ENCODE measurements at regions not wholly inside any gene's neighbourhood (a gene's known extent, or its start where the extent isn't known, plus 50 kb on each side); places are given as distances from the start of the nearest gene placed in this dataset.

DNA sequence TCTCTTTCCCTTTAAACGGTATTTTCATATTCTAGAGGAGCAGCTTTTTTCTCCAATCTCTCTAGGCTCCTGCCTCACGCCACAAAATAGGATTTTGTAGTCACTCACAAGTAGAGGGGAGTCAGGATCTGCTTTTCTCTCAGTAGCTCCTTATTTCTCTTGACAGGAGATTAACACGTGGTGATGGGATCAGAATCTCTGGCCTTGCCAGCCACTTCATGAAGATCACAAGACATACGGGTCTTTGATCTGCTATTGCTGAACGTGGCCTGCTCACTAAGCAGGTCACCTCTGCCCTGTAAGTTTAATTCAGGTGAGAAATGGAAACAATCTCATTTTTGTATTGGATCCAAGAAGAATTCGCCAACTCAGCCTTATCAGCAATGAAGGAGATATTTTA is 257.5 kb downstream of the DIRAS2 start:
- H3K9me3 ChIP-seq (ENCODE audit: control insufficient read depth in 2 of 2, low read length in 2 of 2) = no peaks in the 10 kb centered on the region
- H3K9ac ChIP-seq (ENCODE audit: low read depth in 1 of 2, low read length in 2 of 2) = no peak overlapping the region
- no peaks in the 10 kb centered on the region for H3K4me1 ChIP-seq (ENCODE audit: control insufficient read depth in 2 of 2, insufficient read depth in 2 of 2, low read length in 2 of 2)
- no peaks in the 10 kb centered on the region for H3K36me3 ChIP-seq (ENCODE audit: control insufficient read depth in 2 of 2, insufficient read depth in 2 of 2, low read length in 2 of 2)
- H3K4me3 ChIP-seq (ENCODE audit: low read length in 2 of 2) = no peak overlapping the region
- no peak overlapping the region for H3K27ac ChIP-seq (ENCODE audit: low read depth in 2 of 2, low read length in 2 of 2)
- H3K27me3 ChIP-seq (ENCODE audit: control insufficient read depth in 2 of 2, insufficient read depth in 2 of 2, low read length in 2 of 2) = peaks cover 0 to 2% of the 10 kb centered on the region in 2 donors

DNA sequence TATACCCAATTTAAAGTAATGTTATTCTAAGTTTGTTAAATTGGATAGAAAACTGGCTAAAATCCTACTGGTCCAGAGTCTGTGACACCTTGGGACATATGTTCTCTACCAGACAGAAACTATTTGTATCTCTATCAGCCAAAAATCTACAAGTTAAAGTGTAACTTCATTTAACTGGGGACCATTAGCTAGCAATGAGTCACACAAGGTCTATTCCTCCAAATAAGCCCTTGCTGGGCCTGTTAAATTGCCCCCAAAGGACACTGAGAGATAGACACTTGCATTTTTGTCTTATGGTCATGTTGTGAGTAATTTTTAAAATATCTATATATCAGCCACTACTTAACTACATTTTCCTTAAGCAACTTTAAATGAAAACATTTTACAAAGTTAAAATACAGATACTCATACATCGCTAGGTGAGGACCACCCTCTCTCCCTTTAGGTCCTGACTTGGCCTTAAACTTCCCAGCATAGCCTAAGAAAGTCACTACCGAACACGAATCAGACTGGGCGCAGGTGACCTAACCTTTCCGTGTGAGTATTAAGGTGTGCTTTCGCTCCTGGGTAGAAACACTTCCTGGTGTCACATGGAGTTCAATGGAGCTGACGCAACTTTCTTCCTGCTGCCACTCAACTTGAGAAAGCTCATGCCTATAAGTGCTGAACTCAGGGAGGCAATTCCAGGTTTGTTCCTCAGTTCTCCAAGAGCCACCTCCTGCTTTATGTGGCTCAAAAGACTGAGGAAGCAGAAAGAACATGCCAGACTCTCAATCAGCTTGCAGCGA is 249.1 kb downstream of the DIRAS2 start:
- H3K9ac ChIP-seq (ENCODE audit: low read depth in 1 of 2, low read length in 2 of 2) = no peak overlapping the region
- H3K27me3 ChIP-seq (ENCODE audit: control insufficient read depth in 2 of 2, insufficient read depth in 2 of 2, low read length in 2 of 2) = no peaks in the 10 kb centered on the region
- no peaks in the 10 kb centered on the region for H3K36me3 ChIP-seq (ENCODE audit: control insufficient read depth in 2 of 2, insufficient read depth in 2 of 2, low read length in 2 of 2)
- no peaks in the 10 kb centered on the region for H3K4me1 ChIP-seq (ENCODE audit: control insufficient read depth in 2 of 2, insufficient read depth in 2 of 2, low read length in 2 of 2)
- no peaks in the 10 kb centered on the region for H3K9me3 ChIP-seq (ENCODE audit: control insufficient read depth in 2 of 2, low read length in 2 of 2)
- H3K27ac ChIP-seq (ENCODE audit: low read depth in 2 of 2, low read length in 2 of 2) = no peak overlapping the region
- H3K4me3 ChIP-seq (ENCODE audit: low read length in 2 of 2) = no peak overlapping the region

DNA sequence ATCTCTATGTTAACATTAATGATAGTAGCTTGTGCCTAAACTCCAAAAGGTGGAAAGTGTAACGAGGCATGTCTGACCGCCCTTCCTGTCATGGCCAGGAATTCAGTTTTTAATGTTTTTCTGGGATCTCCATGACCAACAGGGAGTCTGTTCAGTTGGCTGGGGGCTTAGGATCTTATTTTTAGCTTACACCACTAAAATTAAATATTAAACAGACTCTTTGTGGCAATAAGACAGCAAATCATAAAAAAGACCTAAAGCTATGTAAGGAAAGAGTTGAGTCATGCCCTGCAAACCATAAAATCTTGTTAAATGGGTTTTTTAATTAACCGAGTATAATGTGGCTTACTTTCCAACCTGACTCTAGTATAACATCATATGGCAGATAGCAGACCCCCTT is 247.8 kb downstream of the DIRAS2 start:
- Histone ChIP-seq H3K9ac (ENCODE audit: low read depth in 1 of 2, low read length in 2 of 2) (no peak overlapping the region), H3K27ac (ENCODE audit: low read depth in 2 of 2, low read length in 2 of 2) (no peak overlapping the region), H3K36me3 (ENCODE audit: control insufficient read depth in 2 of 2, insufficient read depth in 2 of 2, low read length in 2 of 2) (no peaks in the 10 kb centered on the region), H3K27me3 (ENCODE audit: control insufficient read depth in 2 of 2, insufficient read depth in 2 of 2, low read length in 2 of 2) (no peaks in the 10 kb centered on the region), H3K9me3 (ENCODE audit: control insufficient read depth in 2 of 2, low read length in 2 of 2) (no peaks in the 10 kb centered on the region), H3K4me1 (ENCODE audit: control insufficient read depth in 2 of 2, insufficient read depth in 2 of 2, low read length in 2 of 2) (no peaks in the 10 kb centered on the region), H3K4me3 (ENCODE audit: low read length in 2 of 2) (no peak overlapping the region)

DNA sequence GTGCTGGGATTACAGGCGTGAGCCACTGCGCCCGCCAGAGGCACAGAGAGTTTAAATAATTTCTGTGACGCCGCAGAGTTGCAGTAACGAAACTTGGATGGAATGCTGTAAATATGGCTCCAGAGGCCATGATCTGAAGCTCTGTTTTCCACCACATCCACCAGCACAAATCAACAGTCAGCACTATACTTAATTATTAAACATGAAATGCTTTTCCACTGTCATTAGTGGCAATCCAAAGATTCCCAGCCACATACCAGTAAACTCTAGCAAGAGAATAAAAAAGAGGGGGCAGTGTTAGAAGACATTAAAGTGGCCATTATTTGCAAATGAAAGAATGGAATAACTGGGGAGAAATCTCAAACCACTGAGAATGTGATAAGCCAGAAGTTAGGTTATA is 242.5 kb downstream of the DIRAS2 start:
- Histone ChIP-seq H3K9ac (ENCODE audit: low read depth in 1 of 2, low read length in 2 of 2) (no peak overlapping the region), H3K4me1 (ENCODE audit: control insufficient read depth in 2 of 2, insufficient read depth in 2 of 2, low read length in 2 of 2) (no peaks in the 10 kb centered on the region), H3K27ac (ENCODE audit: low read depth in 2 of 2, low read length in 2 of 2) (no peak overlapping the region), H3K36me3 (ENCODE audit: control insufficient read depth in 2 of 2, insufficient read depth in 2 of 2, low read length in 2 of 2) (no peaks in the 10 kb centered on the region), H3K9me3 (ENCODE audit: control insufficient read depth in 2 of 2, low read length in 2 of 2) (no peaks in the 10 kb centered on the region), H3K4me3 (ENCODE audit: low read length in 2 of 2) (no peak overlapping the region), H3K27me3 (ENCODE audit: control insufficient read depth in 2 of 2, insufficient read depth in 2 of 2, low read length in 2 of 2) (peaks cover 0 to 4% of the 10 kb centered on the region in 2 donors)

DNA sequence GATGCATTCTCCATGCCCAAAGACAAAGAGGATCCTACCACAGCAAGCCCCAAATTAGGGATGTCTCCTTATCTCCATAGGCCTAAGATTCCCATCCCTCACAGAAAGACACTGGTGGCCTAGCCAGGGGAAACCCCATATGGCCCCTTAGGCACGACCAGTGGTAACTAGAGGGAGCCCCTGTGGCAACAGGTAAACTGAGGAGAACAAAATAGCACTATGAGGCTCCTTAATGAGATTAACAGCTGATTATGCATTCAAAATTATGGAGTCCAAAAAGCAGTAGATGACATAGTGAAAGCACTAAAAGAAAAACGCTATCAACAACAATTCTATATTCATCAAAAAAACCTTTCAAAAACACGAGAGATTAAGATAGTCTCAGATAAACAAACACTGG is 234.0 kb downstream of the DIRAS2 start:
- Histone ChIP-seq H3K27ac (ENCODE audit: low read depth in 2 of 2, low read length in 2 of 2) (no peak overlapping the region), H3K9ac (ENCODE audit: low read depth in 1 of 2, low read length in 2 of 2) (no peak overlapping the region), H3K4me1 (ENCODE audit: control insufficient read depth in 2 of 2, insufficient read depth in 2 of 2, low read length in 2 of 2) (no peaks in the 10 kb centered on the region), H3K9me3 (ENCODE audit: control insufficient read depth in 2 of 2, low read length in 2 of 2) (no peaks in the 10 kb centered on the region), H3K36me3 (ENCODE audit: control insufficient read depth in 2 of 2, insufficient read depth in 2 of 2, low read length in 2 of 2) (no peaks in the 10 kb centered on the region), H3K27me3 (ENCODE audit: control insufficient read depth in 2 of 2, insufficient read depth in 2 of 2, low read length in 2 of 2) (peaks cover 0 to 4% of the 10 kb centered on the region in 2 donors), H3K4me3 (ENCODE audit: low read length in 2 of 2) (no peak overlapping the region)

DNA sequence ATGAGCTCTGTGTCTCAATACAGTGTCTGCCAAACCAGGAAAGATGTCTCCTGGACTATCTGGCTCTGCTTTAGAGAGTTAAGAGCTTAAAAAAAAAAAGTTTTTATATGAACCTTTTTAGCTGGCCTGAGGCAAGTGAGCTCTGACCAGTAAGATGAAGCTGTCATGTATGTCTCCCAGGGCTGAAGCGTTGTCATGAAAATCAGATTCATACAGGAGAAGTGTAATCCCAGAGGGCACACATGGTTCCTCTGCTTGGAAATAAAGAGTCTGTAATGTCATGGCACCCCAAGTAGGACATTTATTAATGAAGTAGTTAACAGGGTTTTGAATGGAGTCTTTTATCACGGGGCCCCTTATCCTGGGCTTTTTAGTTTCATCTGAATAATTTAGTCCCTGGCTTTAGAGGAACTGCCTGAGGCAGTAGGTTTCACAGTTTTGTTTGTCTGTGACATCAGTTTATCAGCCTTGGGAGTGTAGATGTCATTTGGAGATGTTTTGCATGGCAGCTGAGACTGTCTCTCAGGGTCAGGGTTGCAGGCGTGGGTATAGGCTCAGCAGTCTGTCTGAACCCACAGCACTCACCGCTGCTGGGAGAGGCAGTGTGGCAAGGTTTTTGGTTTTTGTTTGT is 223.3 kb downstream of the DIRAS2 start:
- Histone ChIP-seq H3K36me3 (ENCODE audit: control insufficient read depth in 2 of 2, insufficient read depth in 2 of 2, low read length in 2 of 2) (no peaks in the 10 kb centered on the region), H3K27me3 (ENCODE audit: control insufficient read depth in 2 of 2, insufficient read depth in 2 of 2, low read length in 2 of 2) (peaks cover 0 to 2% of the 10 kb centered on the region in 2 donors), H3K4me1 (ENCODE audit: control insufficient read depth in 2 of 2, insufficient read depth in 2 of 2, low read length in 2 of 2) (no peaks in the 10 kb centered on the region), H3K9ac (ENCODE audit: low read depth in 1 of 2, low read length in 2 of 2) (no peak overlapping the region), H3K4me3 (ENCODE audit: low read length in 2 of 2) (no peak overlapping the region), H3K27ac (ENCODE audit: low read depth in 2 of 2, low read length in 2 of 2) (no peak overlapping the region), H3K9me3 (ENCODE audit: control insufficient read depth in 2 of 2, low read length in 2 of 2) (no peaks in the 10 kb centered on the region)

DNA sequence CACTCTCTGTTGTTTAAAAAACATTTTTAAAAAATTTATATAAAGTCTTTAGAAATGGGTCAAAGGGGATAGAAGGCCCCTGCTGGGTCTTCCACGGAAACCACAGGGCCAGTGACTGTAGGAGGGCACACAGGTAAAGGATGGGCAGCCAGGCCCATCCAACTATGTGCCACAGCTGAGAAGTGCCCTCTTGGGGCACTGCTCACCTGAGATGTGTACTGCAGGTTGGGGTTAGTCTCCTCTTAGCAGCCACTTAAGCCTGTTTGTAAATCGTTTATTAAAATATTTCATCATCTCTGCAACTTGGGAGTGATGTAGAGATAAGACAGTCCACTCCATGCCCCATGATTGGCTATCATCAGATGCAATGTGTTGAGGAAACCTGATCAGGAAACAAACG is 222.4 kb downstream of the DIRAS2 start:
- H3K27me3 ChIP-seq (ENCODE audit: control insufficient read depth in 2 of 2, insufficient read depth in 2 of 2, low read length in 2 of 2) = peaks cover 0 to 2% of the 10 kb centered on the region in 2 donors
- H3K4me3 ChIP-seq (ENCODE audit: low read length in 2 of 2) = no peak overlapping the region
- no peak overlapping the region for H3K9ac ChIP-seq (ENCODE audit: low read depth in 1 of 2, low read length in 2 of 2)
- no peaks in the 10 kb centered on the region for H3K36me3 ChIP-seq (ENCODE audit: control insufficient read depth in 2 of 2, insufficient read depth in 2 of 2, low read length in 2 of 2)
- no peaks in the 10 kb centered on the region for H3K4me1 ChIP-seq (ENCODE audit: control insufficient read depth in 2 of 2, insufficient read depth in 2 of 2, low read length in 2 of 2)
- H3K9me3 ChIP-seq (ENCODE audit: control insufficient read depth in 2 of 2, low read length in 2 of 2) = no peaks in the 10 kb centered on the region
- no peak overlapping the region for H3K27ac ChIP-seq (ENCODE audit: low read depth in 2 of 2, low read length in 2 of 2)

DNA sequence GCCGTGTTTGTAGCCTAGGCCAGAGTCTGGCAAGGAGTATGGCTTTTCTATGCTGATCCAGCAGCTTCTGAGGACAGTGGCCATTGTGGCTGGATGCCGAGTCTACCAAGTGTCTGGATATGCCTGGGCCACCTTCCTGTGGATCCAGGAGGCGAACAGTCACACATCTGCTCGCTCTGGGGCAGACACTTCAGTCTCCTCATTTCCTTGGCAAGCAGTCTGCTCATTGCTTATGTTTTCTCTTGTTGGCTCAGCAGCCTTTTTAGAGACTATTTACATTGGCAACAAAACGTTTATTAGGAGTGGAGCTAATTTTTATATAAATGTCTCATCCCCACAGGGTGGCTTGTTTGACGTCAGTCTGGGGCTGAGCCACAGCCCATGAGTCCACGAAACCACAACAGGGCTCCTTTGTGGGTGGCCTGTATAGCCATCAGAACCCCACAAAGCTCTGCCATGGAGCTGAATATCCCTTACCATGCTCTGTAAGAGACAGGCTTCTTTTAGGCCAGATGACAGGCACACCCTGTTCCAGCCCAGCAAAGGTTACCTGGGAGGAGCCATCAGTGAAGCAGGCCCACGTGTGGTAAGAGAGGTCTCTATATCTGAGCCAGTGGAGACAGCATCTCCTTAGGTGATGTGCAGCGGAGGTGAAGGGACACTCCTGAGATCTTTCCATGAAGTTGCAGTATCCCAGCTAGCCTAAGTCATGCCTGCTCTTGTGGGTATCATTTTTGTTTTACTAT is 221.7 kb downstream of the DIRAS2 start:
- Histone ChIP-seq H3K4me3 (ENCODE audit: low read length in 2 of 2) (no peak overlapping the region), H3K27me3 (ENCODE audit: control insufficient read depth in 2 of 2, insufficient read depth in 2 of 2, low read length in 2 of 2) (peaks cover 0 to 2% of the 10 kb centered on the region in 2 donors), H3K27ac (ENCODE audit: low read depth in 2 of 2, low read length in 2 of 2) (no peak overlapping the region), H3K9ac (ENCODE audit: low read depth in 1 of 2, low read length in 2 of 2) (no peak overlapping the region), H3K4me1 (ENCODE audit: control insufficient read depth in 2 of 2, insufficient read depth in 2 of 2, low read length in 2 of 2) (no peaks in the 10 kb centered on the region), H3K36me3 (ENCODE audit: control insufficient read depth in 2 of 2, insufficient read depth in 2 of 2, low read length in 2 of 2) (no peaks in the 10 kb centered on the region), H3K9me3 (ENCODE audit: control insufficient read depth in 2 of 2, low read length in 2 of 2) (no peaks in the 10 kb centered on the region)

DNA sequence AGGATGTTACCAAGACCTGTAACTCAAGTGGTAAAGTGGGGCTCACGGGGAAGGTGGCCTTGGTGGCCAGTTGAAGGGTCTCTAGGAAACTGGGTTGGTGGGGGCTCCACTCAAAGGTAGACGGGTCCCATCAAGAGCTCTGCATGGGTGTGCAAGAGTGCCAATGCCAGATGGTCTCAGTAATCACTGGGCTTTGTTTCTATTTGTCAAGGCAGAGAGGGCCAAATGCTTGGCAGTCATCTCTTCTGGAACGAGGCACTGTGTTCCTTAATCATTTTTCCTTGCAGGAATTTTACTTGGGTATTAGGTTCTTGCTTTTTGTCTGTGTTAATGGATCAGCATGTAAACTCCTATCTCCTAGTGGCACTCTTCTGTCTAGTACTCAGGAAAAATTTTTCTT is 220.8 kb downstream of the DIRAS2 start:
- H3K9ac ChIP-seq (ENCODE audit: low read depth in 1 of 2, low read length in 2 of 2) = no peak overlapping the region
- H3K36me3 ChIP-seq (ENCODE audit: control insufficient read depth in 2 of 2, insufficient read depth in 2 of 2, low read length in 2 of 2) = no peaks in the 10 kb centered on the region
- H3K9me3 ChIP-seq (ENCODE audit: control insufficient read depth in 2 of 2, low read length in 2 of 2) = no peaks in the 10 kb centered on the region
- H3K27me3 ChIP-seq (ENCODE audit: control insufficient read depth in 2 of 2, insufficient read depth in 2 of 2, low read length in 2 of 2) = peaks cover 0 to 2% of the 10 kb centered on the region in 2 donors
- H3K4me1 ChIP-seq (ENCODE audit: control insufficient read depth in 2 of 2, insufficient read depth in 2 of 2, low read length in 2 of 2) = no peaks in the 10 kb centered on the region
- H3K27ac ChIP-seq (ENCODE audit: low read depth in 2 of 2, low read length in 2 of 2) = no peak overlapping the region
- no peak overlapping the region for H3K4me3 ChIP-seq (ENCODE audit: low read length in 2 of 2)

DNA sequence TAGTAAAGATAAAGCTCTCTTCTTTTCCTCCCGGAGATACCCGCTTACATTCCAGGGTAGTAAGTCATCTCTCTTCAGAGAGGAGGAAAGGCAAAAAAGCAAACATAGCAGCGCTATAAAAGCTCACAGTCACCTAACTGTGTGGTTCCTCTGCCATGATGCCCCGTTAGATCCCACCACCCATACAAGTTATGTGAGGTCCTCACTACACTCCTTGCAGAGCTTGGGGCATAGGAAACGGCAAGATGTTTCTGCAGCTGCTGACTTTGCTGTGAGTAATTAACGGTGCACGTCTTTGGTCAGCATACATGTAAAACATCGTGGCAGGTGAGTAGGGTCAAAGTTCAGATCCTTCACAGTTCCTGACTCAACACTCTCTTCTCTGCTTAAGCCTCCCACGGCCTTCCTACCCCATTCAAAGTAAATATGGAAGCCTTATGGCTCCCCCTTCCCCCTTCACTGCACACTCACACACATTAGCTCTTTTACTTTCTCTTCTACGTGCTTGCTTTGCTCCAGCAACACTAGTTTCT is 218.9 kb downstream of the DIRAS2 start:
- no peak overlapping the region for H3K4me3 ChIP-seq (ENCODE audit: low read length in 2 of 2)
- no peaks in the 10 kb centered on the region for H3K4me1 ChIP-seq (ENCODE audit: control insufficient read depth in 2 of 2, insufficient read depth in 2 of 2, low read length in 2 of 2)
- no peak overlapping the region for H3K27ac ChIP-seq (ENCODE audit: low read depth in 2 of 2, low read length in 2 of 2)
- no peak overlapping the region for H3K9ac ChIP-seq (ENCODE audit: low read depth in 1 of 2, low read length in 2 of 2)
- H3K9me3 ChIP-seq (ENCODE audit: control insufficient read depth in 2 of 2, low read length in 2 of 2) = no peaks in the 10 kb centered on the region
- H3K36me3 ChIP-seq (ENCODE audit: control insufficient read depth in 2 of 2, insufficient read depth in 2 of 2, low read length in 2 of 2) = no peaks in the 10 kb centered on the region
- peaks cover 0 to 2% of the 10 kb centered on the region in 2 donors for H3K27me3 ChIP-seq (ENCODE audit: control insufficient read depth in 2 of 2, insufficient read depth in 2 of 2, low read length in 2 of 2)

Measured in mucosa of rectum (tissue), 2 donors.